Right atrium auricular region (tissue), 2 donors: ENCODE measurements at regions not wholly inside any gene's neighbourhood (a gene's known extent, or its start where the extent isn't known, plus 50 kb on each side); places are given as distances from the start of the nearest gene placed in this dataset.

Experiments used
- DNase-seq: peaks from one replicate; pipeline ENCODE4 v3.0.0-alpha.2; 2019; ENCODE audit warnings: low spot score
- H3K27ac ChIP-seq, 2 donors: fragments of 200-600 bp; sonication (generic); 1 replicate in 1 of 2; 2 replicates in 1 of 2; pipeline ENCODE4 v1.5.1; 2016 to 2019
- H3K27me3 ChIP-seq, 2 donors: fragments of 200-600 bp; sonication (generic); one replicate each; pipeline versions ENCODE4 v1.5.1 to v1.6.0; 2017 to 2019
- H3K36me3 ChIP-seq: fragments of 200-600 bp; sonication (generic); one replicate; pipeline ENCODE4 v1.5.1; 2016
- H3K4me1 ChIP-seq, 2 donors: fragments of 200-600 bp; sonication (generic); one replicate each; pipeline versions ENCODE4 v1.5.1 to v1.6.0; 2017 to 2019
- H3K4me3 ChIP-seq, 2 donors: fragments of 200-600 bp; sonication (generic); 1 replicate in 1 of 2; 2 replicates in 1 of 2; pipeline ENCODE4 v1.5.1; 2017 to 2019; ENCODE audit warnings: mild to moderate bottlenecking in 1 of 2, moderate library complexity in 1 of 2
- H3K9me3 ChIP-seq, 2 donors: fragments of 200-600 bp; sonication (generic); one replicate each; pipeline ENCODE4 v1.5.1; 2019
- CTCF ChIP-seq, 2 donors: fragments of 200-600 bp; sonication (generic); IDR thresholded peaks; one replicate each; pipeline ENCODE4 v1.5.1; 2019; ENCODE audit warnings: antibody characterized with exemption in 2 of 2

GRCh38 chr14:86311151-86311550 lies 781.2 kb downstream of the FLRT2 start:
- no peaks in the 10 kb centered on the region for H3K9me3 ChIP-seq
- H3K27ac ChIP-seq = no peak overlapping the region
- H3K36me3 ChIP-seq = no peaks in the 10 kb centered on the region
- TF ChIP-seq CTCF (IDR thresholded peaks at IDR 0.05) = no peak
- H3K4me1 ChIP-seq = no peaks in the 10 kb centered on the region
- H3K4me3 ChIP-seq = no peak overlapping the region
- H3K27me3 ChIP-seq = no peaks in the 10 kb centered on the region
- DNase-seq = no peak

- Histone ChIP-seq H3K27me3 (no peaks in the 10 kb centered on the region), H3K27ac (no peak overlapping the region), H3K4me1 (no peaks in the 10 kb centered on the region), H3K36me3 (no peaks in the 10 kb centered on the region), H3K4me3 (no peak overlapping the region), H3K9me3 (no peaks in the 10 kb centered on the region)
- no peak for TF ChIP-seq CTCF (IDR thresholded peaks at IDR 0.05)
- no peak for DNase-seq
Observed at GRCh38 chr14:86310611-86311010, 780.7 kb downstream of the FLRT2 start.

- Histone ChIP-seq H3K27me3 (no peaks in the 10 kb centered on the region), H3K36me3 (no peaks in the 10 kb centered on the region), H3K27ac (no peak overlapping the region), H3K9me3 (no peaks in the 10 kb centered on the region), H3K4me1 (no peaks in the 10 kb centered on the region), H3K4me3 (no peak overlapping the region)
- no peak for DNase-seq
- TF ChIP-seq CTCF (IDR thresholded peaks at IDR 0.05) = no peak
Observed at GRCh38 chr14:86310148-86310547, 780.2 kb downstream of the FLRT2 start.

GRCh38 chr14:86305058-86305457 lies 775.1 kb downstream of the FLRT2 start:
- no peak overlapping the region for H3K4me3 ChIP-seq
- TF ChIP-seq CTCF (IDR thresholded peaks at IDR 0.05) = no peak
- no peaks in the 10 kb centered on the region for H3K27me3 ChIP-seq

GRCh38 chr14:86299994-86300393 lies 770.0 kb downstream of the FLRT2 start:
- TF ChIP-seq CTCF (IDR thresholded peaks at IDR 0.05) = no peak
- H3K27me3 ChIP-seq = no peaks in the 10 kb centered on the region
- H3K9me3 ChIP-seq = no peaks in the 10 kb centered on the region
- no peaks in the 10 kb centered on the region for H3K36me3 ChIP-seq
- DNase-seq = no peak
- H3K27ac ChIP-seq = no peak overlapping the region
- H3K4me1 ChIP-seq = no peaks in the 10 kb centered on the region
- no peak overlapping the region for H3K4me3 ChIP-seq

More at GRCh38 chr14:86305058-86305457, 775.1 kb downstream of the FLRT2 start:
- Histone ChIP-seq H3K4me1 (no peaks in the 10 kb centered on the region), H3K27ac (no peak overlapping the region), H3K36me3 (no peaks in the 10 kb centered on the region), H3K9me3 (no peaks in the 10 kb centered on the region)
- no peak for DNase-seq

GRCh38 chr14:86296173-86296572 lies 766.2 kb downstream of the FLRT2 start:
- DNase-seq = no peak
- Histone ChIP-seq H3K4me3 (no peak overlapping the region), H3K4me1 (no peaks in the 10 kb centered on the region), H3K9me3 (no peaks in the 10 kb centered on the region), H3K36me3 (no peaks in the 10 kb centered on the region), H3K27me3 (no peaks in the 10 kb centered on the region), H3K27ac (no peak overlapping the region)
- TF ChIP-seq CTCF (IDR thresholded peaks at IDR 0.05) = no peak
